Glomerular visceral epithelial cell (primary cell): ENCODE measurements at regions not wholly inside any gene's neighbourhood (a gene's known extent, or its start where the extent isn't known, plus 50 kb on each side); places are given as distances from the start of the nearest gene placed in this dataset.
"Not testable (repeated sequence)": the region's sequence is repeated elsewhere in the genome, so short reads cannot be mapped to it uniquely, and the experiment has no call there.

Experiments used
- DNase-seq: peaks from one replicate; pipeline ENCODE4 v3.0.0-alpha.2; 2016; ENCODE audit errors: extremely low spot score

- DNase-seq, result no peak
Observed at GRCh38 chr5:166582416-166582815, 1709.0 kb upstream of the WWC1 start.

- no peak for DNase-seq
Observed at GRCh38 chr5:166594567-166594966, 1696.9 kb upstream of the WWC1 start.

- DNase-seq, result no peak
Observed at GRCh38 chr5:166595274-166595951, 1696.0 kb upstream of the WWC1 start.

- DNase-seq, result no peak
Observed at GRCh38 chr5:166596043-166596442, 1695.4 kb upstream of the WWC1 start.

- DNase-seq, result no peak
Observed at GRCh38 chr5:166602271-166602670, 1689.2 kb upstream of the WWC1 start.

- DNase-seq, result no peak
Observed at GRCh38 chr5:166617507-166617906, 1673.9 kb upstream of the WWC1 start.

GRCh38 chr5:166618526-166618925 lies 1672.9 kb upstream of the WWC1 start:
- no peak for DNase-seq

- DNase-seq, result no peak
Observed at GRCh38 chr5:166624573-166624972, 1666.9 kb upstream of the WWC1 start.

GRCh38 chr5:166625210-166625865 lies 1666.1 kb upstream of the WWC1 start:
- DNase-seq, result no peak

- no peak for DNase-seq
Observed at GRCh38 chr5:166637295-166637694, 1654.2 kb upstream of the WWC1 start.

GRCh38 chr5:166639151-166639550 lies 1652.3 kb upstream of the WWC1 start:
- DNase-seq, result no peak

GRCh38 chr5:166640136-166640535 lies 1651.3 kb upstream of the WWC1 start:
- DNase-seq, result not testable (repeated sequence)

- DNase-seq, result no peak
Observed at GRCh38 chr5:166648736-166649135, 1642.7 kb upstream of the WWC1 start.

- DNase-seq, result no peak
Observed at GRCh38 chr5:166649676-166650075, 1641.8 kb upstream of the WWC1 start.

- no peak for DNase-seq
Observed at GRCh38 chr5:166651234-166651633, 1640.2 kb upstream of the WWC1 start.

GRCh38 chr5:166671811-166672210 lies 1619.6 kb upstream of the WWC1 start:
- DNase-seq, result no peak

GRCh38 chr5:166672431-166672830 lies 1619.0 kb upstream of the WWC1 start:
- no peak for DNase-seq

- no peak for DNase-seq
Observed at GRCh38 chr5:166677891-166678290, 1613.6 kb upstream of the WWC1 start.

- DNase-seq, result no peak
Observed at GRCh38 chr5:166679331-166679730, 1612.1 kb upstream of the WWC1 start.

GRCh38 chr5:166695326-166695725 lies 1596.1 kb upstream of the WWC1 start:
- no peak for DNase-seq

GRCh38 chr5:166708291-166708690 lies 1583.2 kb upstream of the WWC1 start:
- no peak for DNase-seq

GRCh38 chr5:166709691-166710090 lies 1581.8 kb upstream of the WWC1 start:
- no peak for DNase-seq

- DNase-seq, result no peak
Observed at GRCh38 chr5:166710271-166710670, 1581.2 kb upstream of the WWC1 start.
